ENCODE measurements at regions not wholly inside any gene's neighbourhood (a gene's known extent, or its start where the extent isn't known, plus 50 kb on each side); places are given as distances from the start of the nearest gene placed in this dataset.

- Histone ChIP-seq H3K4me1 (ENCODE audit: control insufficient read depth, insufficient read depth, low read length) (peaks cover 2% of the 10 kb centered on the region), H3K27me3 (ENCODE audit: control insufficient read depth, insufficient read depth, low read length) (peaks cover 17% of the 10 kb centered on the region), H3K27ac (ENCODE audit: low read depth, low read length) (no peak overlapping the region), H3K9me3 (ENCODE audit: control insufficient read depth, insufficient read depth, low read length) (no peaks in the 10 kb centered on the region), H3K4me3 (ENCODE audit: low read depth, low read length) (no peak overlapping the region), H3K36me3 (ENCODE audit: control insufficient read depth, insufficient read depth, low read length) (no peaks in the 10 kb centered on the region)
- WGBS (ENCODE audit: insufficient coverage) = 60% methylated on average over 2 of the region's 5 CpGs
- no peak for DNase-seq (ENCODE audit: low read depth in 4 of 6, low spot score in 6 of 6)
Measured at GRCh38 chr11:20311444-20311843, 52.1 kb upstream of the HTATIP2 start.

GRCh38 chr11:20310596-20311394 is 52.7 kb upstream of the HTATIP2 start:
- H3K4me1 ChIP-seq (ENCODE audit: control insufficient read depth, insufficient read depth, low read length) = peaks cover 2% of the 10 kb centered on the region
- peak overlapping the region; percentile 37 for H3K27ac ChIP-seq (ENCODE audit: low read depth, low read length)
- WGBS (ENCODE audit: insufficient coverage) = 64% methylated on average over 8 of the region's 11 CpGs
- peaks cover 20% of the 10 kb centered on the region for H3K27me3 ChIP-seq (ENCODE audit: control insufficient read depth, insufficient read depth, low read length)
- no peak for DNase-seq (ENCODE audit: low read depth in 4 of 6, low spot score in 6 of 6)
- H3K9me3 ChIP-seq (ENCODE audit: control insufficient read depth, insufficient read depth, low read length) = no peaks in the 10 kb centered on the region
- H3K36me3 ChIP-seq (ENCODE audit: control insufficient read depth, insufficient read depth, low read length) = no peaks in the 10 kb centered on the region
- no peak overlapping the region for H3K4me3 ChIP-seq (ENCODE audit: low read depth, low read length)

GRCh38 chr11:20310137-20310536 is 53.4 kb upstream of the HTATIP2 start:
- H3K4me3 ChIP-seq (ENCODE audit: low read depth, low read length) = no peak overlapping the region
- H3K27ac ChIP-seq (ENCODE audit: low read depth, low read length) = peak overlapping the region; percentile 4
- H3K9me3 ChIP-seq (ENCODE audit: control insufficient read depth, insufficient read depth, low read length) = no peaks in the 10 kb centered on the region
- peaks cover 20% of the 10 kb centered on the region for H3K27me3 ChIP-seq (ENCODE audit: control insufficient read depth, insufficient read depth, low read length)
- H3K36me3 ChIP-seq (ENCODE audit: control insufficient read depth, insufficient read depth, low read length) = no peaks in the 10 kb centered on the region
- DNase-seq (ENCODE audit: low read depth in 4 of 6, low spot score in 6 of 6) = peak in 1 of 6 donors; percentile 44
- 48% methylated on average over 3 of the region's 9 CpGs for WGBS (ENCODE audit: insufficient coverage)
- H3K4me1 ChIP-seq (ENCODE audit: control insufficient read depth, insufficient read depth, low read length) = peaks cover 2% of the 10 kb centered on the region

- no peak for DNase-seq (ENCODE audit: low read depth in 4 of 6, low spot score in 6 of 6)
- Histone ChIP-seq H3K4me3 (ENCODE audit: low read depth, low read length) (no peak overlapping the region), H3K27ac (ENCODE audit: low read depth, low read length) (no peak overlapping the region), H3K9me3 (ENCODE audit: control insufficient read depth, insufficient read depth, low read length) (no peaks in the 10 kb centered on the region), H3K36me3 (ENCODE audit: control insufficient read depth, insufficient read depth, low read length) (no peaks in the 10 kb centered on the region), H3K4me1 (ENCODE audit: control insufficient read depth, insufficient read depth, low read length) (peaks cover 2% of the 10 kb centered on the region), H3K27me3 (ENCODE audit: control insufficient read depth, insufficient read depth, low read length) (peaks cover 24% of the 10 kb centered on the region)
- 80% methylated on average over 1 of the region's 5 CpGs for WGBS (ENCODE audit: insufficient coverage)
Measured at GRCh38 chr11:20309231-20310025, 54.1 kb upstream of the HTATIP2 start.

GRCh38 chr11:20308601-20309000 is 54.9 kb upstream of the HTATIP2 start:
- Histone ChIP-seq H3K9me3 (ENCODE audit: control insufficient read depth, insufficient read depth, low read length) (no peaks in the 10 kb centered on the region), H3K27ac (ENCODE audit: low read depth, low read length) (no peak overlapping the region), H3K27me3 (ENCODE audit: control insufficient read depth, insufficient read depth, low read length) (peaks cover 32% of the 10 kb centered on the region), H3K36me3 (ENCODE audit: control insufficient read depth, insufficient read depth, low read length) (no peaks in the 10 kb centered on the region), H3K4me3 (ENCODE audit: low read depth, low read length) (no peak overlapping the region), H3K4me1 (ENCODE audit: control insufficient read depth, insufficient read depth, low read length) (peaks cover 2% of the 10 kb centered on the region)
- DNase-seq (ENCODE audit: low read depth in 4 of 6, low spot score in 6 of 6) = no peak
- WGBS (ENCODE audit: insufficient coverage) = 57% methylated on average over 1 of the region's 2 CpGs

- peaks cover 44% of the 10 kb centered on the region for H3K27me3 ChIP-seq (ENCODE audit: control insufficient read depth, insufficient read depth, low read length)
- DNase-seq (ENCODE audit: low read depth in 4 of 6, low spot score in 6 of 6) = no peak
- H3K36me3 ChIP-seq (ENCODE audit: control insufficient read depth, insufficient read depth, low read length) = no peaks in the 10 kb centered on the region
- no peak overlapping the region for H3K27ac ChIP-seq (ENCODE audit: low read depth, low read length)
- no peaks in the 10 kb centered on the region for H3K9me3 ChIP-seq (ENCODE audit: control insufficient read depth, insufficient read depth, low read length)
- WGBS (ENCODE audit: insufficient coverage) = 35% methylated on average over 2 of the region's 6 CpGs
- no peak overlapping the region for H3K4me3 ChIP-seq (ENCODE audit: low read depth, low read length)
- H3K4me1 ChIP-seq (ENCODE audit: control insufficient read depth, insufficient read depth, low read length) = no peaks in the 10 kb centered on the region
Measured at GRCh38 chr11:20303391-20303965, 60.0 kb upstream of the HTATIP2 start.

GRCh38 chr11:20293992-20294391 is 69.5 kb upstream of the HTATIP2 start:
- Histone ChIP-seq H3K4me1 (ENCODE audit: control insufficient read depth, insufficient read depth, low read length) (no peaks in the 10 kb centered on the region), H3K27me3 (ENCODE audit: control insufficient read depth, insufficient read depth, low read length) (peaks cover 27% of the 10 kb centered on the region), H3K27ac (ENCODE audit: low read depth, low read length) (no peak overlapping the region), H3K4me3 (ENCODE audit: low read depth, low read length) (no peak overlapping the region), H3K36me3 (ENCODE audit: control insufficient read depth, insufficient read depth, low read length) (no peaks in the 10 kb centered on the region), H3K9me3 (ENCODE audit: control insufficient read depth, insufficient read depth, low read length) (no peaks in the 10 kb centered on the region)
- DNase-seq (ENCODE audit: low read depth in 4 of 6, low spot score in 6 of 6) = no peak
- no CpG with 5 or more reads among the region's 4 CpGs for WGBS (ENCODE audit: insufficient coverage)

- no peaks in the 10 kb centered on the region for H3K9me3 ChIP-seq (ENCODE audit: control insufficient read depth, insufficient read depth, low read length)
- H3K4me3 ChIP-seq (ENCODE audit: low read depth, low read length) = no peak overlapping the region
- H3K36me3 ChIP-seq (ENCODE audit: control insufficient read depth, insufficient read depth, low read length) = no peaks in the 10 kb centered on the region
- DNase-seq (ENCODE audit: low read depth in 4 of 6, low spot score in 6 of 6) = no peak
- peaks cover 29% of the 10 kb centered on the region for H3K27me3 ChIP-seq (ENCODE audit: control insufficient read depth, insufficient read depth, low read length)
- no peak overlapping the region for H3K27ac ChIP-seq (ENCODE audit: low read depth, low read length)
- no peaks in the 10 kb centered on the region for H3K4me1 ChIP-seq (ENCODE audit: control insufficient read depth, insufficient read depth, low read length)
- WGBS (ENCODE audit: insufficient coverage) = no CpG with 5 or more reads among the region's 1 CpG
Measured at GRCh38 chr11:20293531-20293930, 70.0 kb upstream of the HTATIP2 start.

GRCh38 chr11:20289732-20290131 is 73.8 kb upstream of the HTATIP2 start:
- peaks cover 45% of the 10 kb centered on the region for H3K27me3 ChIP-seq (ENCODE audit: control insufficient read depth, insufficient read depth, low read length)
- no peak overlapping the region for H3K27ac ChIP-seq (ENCODE audit: low read depth, low read length)
- DNase-seq (ENCODE audit: low read depth in 4 of 6, low spot score in 6 of 6) = no peak
- WGBS (ENCODE audit: insufficient coverage) = no CpG with 5 or more reads among the region's 2 CpGs
- no peaks in the 10 kb centered on the region for H3K4me1 ChIP-seq (ENCODE audit: control insufficient read depth, insufficient read depth, low read length)
- no peak overlapping the region for H3K4me3 ChIP-seq (ENCODE audit: low read depth, low read length)
- H3K9me3 ChIP-seq (ENCODE audit: control insufficient read depth, insufficient read depth, low read length) = no peaks in the 10 kb centered on the region
- H3K36me3 ChIP-seq (ENCODE audit: control insufficient read depth, insufficient read depth, low read length) = no peaks in the 10 kb centered on the region
